HG03571 (cell line): ENCODE measurements at regions not wholly inside any gene's neighbourhood (a gene's known extent, or its start where the extent isn't known, plus 50 kb on each side); places are given as distances from the start of the nearest gene placed in this dataset.
"Not testable (repeated sequence)": the region's sequence is repeated elsewhere in the genome, so short reads cannot be mapped to it uniquely, and the experiment has no call there.

ENCODE experiments used
- ATAC-seq: cut with Tn5 transposase; IDR thresholded peaks from one replicate; pipeline ENCODE4 v1.9.1; 2021; ENCODE audit not compliant: unreplicated experiment

DNA sequence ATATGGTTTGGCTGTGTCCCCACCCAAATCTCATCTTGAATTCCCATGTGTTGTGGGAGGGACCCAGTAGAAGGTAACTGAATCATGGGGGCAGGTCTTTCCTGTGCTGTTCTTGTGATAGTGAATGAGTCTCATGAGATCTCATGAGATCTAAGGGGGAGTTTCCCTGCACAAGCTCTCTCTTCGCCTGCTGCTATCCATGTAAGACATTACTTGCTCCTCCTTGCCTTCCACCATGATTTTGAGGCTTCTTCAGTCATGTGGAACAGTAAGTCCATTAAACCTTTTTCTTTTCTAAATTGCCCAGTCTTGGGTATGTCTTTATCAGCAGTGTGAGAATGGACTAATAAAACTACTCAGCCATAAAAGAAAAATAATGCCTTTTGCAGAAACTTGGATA is 80.8 kb upstream of the SERPINE2 start:
- ATAC-seq: not testable (repeated sequence)

DNA sequence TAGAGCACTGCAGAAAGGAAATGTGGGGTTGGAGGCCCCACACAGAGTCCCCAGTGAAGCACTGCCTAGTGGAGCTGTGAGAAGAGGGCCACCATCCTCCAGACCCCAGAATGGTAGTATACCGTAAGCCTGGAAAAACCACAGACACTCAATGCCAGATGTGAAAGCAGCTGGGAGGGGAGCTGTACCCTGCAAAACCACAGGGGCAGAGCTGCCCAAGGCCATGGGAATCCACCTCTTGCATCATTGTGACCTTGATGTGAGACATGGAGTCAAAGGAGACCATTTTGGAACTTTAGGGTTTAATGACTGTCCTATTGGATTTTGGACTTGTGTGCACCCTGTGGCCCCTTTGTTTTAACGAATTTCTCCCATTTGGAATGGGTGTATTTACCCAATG is 75.3 kb upstream of the SERPINE2 start:
- ATAC-seq: no peak

DNA sequence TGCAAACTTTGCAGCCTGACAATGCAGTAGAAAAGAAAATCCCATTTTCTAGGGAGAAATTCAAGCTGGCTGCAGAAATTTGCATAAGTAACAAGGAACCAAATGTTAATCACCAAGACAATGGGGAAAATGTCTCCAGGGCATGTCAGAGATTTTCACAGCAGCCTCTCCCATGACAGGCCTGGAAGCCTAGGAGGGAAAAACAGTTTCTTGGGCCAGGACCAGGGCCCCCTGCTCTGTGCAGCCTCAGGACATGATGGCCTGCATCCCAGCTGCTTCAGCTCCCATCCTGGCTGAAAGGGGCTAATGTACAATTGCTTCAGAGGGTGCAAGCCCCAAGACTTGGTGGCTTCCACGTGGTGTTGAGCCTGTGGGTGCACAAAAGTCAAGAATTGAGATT is 74.8 kb upstream of the SERPINE2 start:
- ATAC-seq: not testable (repeated sequence)

DNA sequence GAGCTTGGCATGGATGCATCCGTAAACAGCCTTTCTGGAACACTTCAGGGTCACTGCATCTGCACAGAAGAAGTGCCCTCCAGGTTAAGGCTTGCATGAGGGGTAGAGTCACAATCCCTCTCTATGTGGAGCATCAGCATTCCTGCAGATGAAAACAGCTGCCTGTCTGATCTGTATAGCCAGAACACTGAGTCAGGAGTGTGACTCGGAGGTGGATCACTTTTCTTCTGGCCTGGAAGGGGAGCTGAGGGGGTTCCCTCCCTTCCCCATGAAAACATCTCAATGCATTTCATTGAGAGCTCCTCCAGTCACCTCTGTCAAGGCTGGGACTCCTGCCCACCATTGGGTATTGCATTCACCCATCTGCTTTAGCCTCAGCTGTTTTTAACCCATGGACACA is 72.5 kb upstream of the SERPINE2 start:
- no peak for ATAC-seq

DNA sequence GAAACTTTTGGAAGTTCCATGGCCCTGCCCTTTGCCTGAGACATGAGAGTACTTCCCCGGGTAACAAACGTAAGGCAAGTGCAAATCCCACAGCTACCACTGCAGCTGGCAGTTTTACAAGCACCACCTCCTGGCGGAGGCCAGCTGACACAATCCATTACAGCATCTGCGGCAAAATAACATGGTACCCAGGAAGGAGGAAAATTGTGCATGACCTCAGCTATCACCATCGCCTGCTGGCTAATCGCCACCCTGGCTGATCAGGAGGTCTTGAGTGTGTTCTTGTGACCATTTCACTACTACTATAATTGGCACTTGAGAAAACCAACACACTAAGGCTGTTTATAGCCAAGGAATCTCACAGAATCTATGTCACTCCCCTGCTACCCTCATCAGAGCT is 71.7 kb upstream of the SERPINE2 start:
- no peak for ATAC-seq

DNA sequence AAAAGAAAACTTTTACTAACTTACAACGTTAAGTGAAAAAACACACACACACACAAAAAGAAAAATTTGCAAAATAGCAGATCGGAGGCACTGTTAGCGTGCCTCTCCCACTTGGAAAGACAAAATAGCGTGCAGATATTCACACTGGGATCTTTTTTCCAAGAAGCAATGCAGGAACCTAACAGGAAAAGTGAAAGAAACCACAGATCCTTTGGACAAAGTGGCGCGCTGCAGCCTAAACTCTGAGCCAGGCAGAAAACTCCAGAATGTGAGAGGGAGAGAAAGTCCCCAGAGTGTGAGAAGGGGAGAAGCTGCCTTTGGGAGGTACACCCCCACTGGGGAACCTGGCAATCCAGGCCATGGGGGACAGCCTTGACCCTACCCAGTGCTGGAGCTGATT is 70.7 kb upstream of the SERPINE2 start:
- ATAC-seq: no peak

DNA sequence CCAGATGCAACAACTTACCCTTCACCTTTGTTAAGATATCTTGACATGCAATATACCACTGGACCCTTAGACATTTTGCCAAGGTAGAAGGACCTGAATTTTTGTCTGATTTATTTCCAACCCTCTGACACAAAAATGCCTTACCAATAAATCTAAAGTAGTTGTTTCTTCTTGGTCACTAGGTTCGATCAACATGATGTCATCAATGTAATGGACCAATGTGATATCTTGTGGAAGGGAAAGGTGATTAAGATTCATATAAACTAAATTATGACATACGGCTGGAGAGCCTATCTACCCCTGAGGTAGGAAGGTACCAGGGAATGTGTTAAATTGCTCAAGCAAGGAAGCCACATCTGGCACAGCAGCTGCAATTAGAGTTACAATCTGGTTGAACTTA is 67.7 kb upstream of the SERPINE2 start:
- no peak for ATAC-seq

DNA sequence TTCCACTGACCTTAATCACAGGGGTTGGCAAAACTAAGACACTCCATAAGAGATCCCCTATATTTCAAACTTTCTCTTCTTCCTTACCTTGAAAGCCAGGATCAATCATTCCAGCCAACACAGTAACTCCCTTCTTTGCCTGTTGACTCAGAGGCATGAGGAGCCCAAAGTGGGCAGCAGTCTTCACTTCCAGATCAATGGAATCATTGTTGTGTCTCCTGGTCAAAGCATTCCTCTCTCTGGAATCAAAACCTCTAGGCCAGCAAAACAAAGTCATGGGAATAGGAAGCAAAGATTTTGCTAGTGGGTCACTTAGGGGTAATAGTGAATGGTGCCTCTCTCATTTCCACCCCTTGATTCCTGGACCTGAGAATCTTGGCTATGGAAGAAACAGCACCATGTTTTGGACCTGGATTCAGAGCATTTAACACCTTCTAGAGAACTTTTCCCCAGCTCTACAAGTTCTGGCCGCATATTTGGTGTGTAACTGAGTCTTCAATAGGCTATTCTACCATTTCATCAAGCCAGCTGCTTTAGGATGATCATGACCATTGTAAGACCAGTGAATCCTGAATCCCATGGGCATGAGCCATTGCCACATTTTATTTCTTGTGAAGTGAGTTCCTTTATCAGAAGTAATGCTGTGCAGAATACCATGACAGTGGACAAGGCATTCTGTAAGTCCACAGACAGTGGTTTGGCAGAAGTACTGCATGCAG is 65.7 kb upstream of the SERPINE2 start:
- no peak for ATAC-seq

DNA sequence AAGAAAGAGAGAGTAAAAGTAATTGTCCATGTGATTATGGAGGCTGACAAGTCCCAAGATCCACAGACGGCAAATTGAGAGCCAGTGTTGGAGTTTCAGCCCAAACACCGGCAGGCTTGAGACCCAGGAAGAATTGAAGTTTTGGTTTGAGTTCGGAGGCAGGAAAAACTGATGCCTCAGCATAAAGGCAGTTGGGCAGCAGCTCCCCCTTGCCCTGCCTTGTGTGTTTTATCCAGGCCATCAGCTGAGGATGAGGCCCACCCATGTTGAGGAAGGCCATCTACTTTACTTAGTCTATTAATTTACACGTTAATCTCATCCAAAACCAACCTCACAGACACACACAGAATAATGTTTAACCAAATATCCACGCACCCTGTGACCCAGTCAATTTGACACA is 64.6 kb upstream of the SERPINE2 start:
- ATAC-seq: no peak

DNA sequence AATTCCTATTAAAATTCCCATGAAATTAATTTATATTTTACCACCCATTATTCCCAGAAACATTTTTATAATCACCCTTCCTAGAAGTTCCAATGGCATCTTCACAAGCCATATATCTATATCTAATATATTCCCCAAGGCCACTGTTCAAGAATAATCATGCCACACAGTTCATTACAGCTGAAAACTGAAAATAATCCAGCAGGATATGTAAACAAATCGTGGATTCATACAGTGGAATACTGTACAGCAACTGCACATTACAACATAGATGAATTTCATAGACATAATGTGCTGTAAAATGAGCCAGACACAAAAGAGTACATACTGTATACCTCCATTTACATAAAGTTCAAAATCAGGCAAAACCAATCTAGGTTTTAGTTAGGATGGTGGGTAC is 63.9 kb upstream of the SERPINE2 start:
- ATAC-seq: no peak

DNA sequence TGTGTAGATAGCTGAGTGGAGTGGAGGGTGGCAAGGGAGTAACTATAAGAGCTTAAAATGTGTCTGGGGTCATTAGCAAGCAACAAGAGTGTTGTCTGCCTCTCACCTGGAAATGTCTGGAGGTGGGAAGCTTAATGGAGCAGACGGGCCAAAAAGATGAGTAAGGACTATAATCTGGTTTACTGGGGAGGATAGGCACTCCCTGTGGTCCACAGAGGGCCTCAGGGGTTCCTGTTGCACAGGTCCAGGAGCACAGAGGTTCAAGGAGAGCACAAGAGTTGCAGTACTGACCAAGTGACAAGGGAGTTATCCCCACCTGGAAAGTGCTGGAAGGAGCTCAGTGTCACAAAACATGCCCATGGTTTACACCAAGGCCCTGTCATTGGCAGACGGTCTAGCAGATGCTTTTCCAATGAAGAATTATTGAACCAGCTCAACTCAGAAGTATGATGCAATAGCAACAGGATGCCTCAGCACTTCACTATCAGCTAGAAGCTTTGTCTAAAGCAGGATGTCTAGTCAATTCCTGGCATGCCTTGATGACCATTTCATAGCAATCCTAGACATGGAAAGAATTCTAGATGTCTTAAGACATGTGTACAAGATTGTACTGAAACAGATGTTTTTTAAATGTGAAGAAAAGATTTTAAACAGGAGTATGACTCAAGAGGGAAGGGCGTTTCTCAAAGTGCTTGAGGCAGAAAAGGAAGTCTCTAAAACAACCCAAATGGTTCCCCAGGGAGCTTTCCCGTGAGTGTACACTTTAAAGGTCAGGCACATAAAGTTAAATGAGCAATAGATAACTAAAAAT is 62.9 kb upstream of the SERPINE2 start:
- ATAC-seq: no peak

DNA sequence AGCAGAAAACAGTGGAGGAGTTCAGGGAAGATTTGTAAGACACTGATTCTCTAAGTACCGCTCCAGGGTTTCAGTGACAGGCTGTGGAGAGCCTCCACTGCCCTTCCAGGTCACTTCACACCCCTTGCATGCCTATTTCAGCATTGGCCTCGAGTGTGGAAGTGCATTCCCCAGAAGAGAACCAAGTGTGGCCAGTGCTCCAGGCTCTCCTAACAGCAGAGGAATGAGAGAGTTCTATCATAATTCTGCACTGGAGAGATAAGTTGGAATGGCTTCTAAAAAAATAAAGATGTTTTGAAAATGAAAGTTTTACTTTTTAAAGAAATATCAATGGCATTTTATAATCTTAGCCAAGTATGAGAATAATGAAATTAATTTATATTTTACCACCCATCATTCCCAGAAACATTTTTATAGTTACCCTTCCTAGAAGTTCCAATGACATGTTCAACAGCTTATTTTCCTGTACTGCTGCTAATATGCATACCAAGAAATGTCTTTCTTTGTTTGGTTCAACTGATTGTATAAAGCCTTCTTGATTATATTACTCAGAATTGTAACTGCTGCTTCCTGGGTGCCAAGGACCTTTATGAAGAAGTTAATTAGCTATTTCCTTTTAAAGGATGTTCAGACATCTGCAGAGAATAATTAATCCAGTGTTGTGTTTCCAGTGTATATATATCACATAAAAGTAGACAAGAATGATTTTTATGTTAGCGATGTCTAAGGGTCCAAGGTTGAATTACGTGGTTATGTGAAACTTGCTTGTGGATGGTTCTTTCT is 61.0 kb upstream of the SERPINE2 start:
- ATAC-seq: no peak

DNA sequence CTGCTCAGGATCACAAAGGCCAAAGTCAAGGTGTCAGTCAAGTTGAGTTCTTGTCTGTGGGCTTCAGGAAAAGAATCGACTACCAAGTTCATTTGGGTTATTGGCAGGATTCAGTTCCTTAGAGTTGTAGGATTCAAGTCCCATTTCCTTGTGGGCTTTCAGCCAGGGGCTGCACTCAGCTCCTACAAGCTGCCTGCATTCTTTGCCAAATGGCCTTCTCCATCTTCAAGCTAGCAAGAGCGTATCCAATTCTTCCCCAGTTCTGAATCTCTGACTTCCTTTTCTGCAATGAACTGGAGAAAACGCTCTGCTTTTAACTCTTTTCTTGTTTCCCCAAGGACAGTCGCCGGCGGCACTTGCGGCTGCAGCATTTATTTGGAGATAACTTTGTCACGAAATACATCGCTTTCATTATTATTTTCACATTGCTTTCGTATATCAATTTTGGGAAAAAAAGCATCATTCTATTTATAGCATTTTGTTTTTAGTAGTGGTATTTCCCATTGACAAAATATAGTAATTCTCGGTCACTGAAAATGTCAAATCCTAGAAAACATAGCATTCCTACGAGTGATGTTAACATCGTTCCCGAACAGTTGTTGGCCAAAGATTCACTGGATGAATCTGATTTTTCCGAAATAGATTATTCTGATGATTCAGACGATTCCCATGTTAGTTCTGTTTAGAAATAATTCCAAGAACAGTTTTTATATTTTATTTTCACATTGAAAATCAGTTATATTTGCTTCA is 59.6 kb upstream of the SERPINE2 start:
- no peak for ATAC-seq

DNA sequence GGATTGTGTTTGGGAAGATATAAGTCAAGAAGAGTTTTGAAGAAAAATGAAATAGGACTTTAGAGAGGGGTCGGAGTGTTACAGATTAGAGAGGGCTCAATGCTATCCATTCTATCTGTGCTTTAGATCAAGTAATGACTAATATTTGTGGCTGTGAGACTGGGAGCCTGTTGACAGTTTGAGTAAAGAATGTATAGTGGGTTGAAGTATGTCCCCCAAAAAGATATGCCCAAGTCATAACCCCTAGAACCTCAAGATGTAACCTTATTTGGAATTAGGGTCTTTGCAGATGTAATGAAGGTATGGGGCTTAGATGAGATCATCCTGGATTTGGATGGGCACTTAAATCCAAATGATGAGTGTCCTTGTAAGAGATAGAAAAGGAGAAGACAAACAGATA is 55.3 kb upstream of the SERPINE2 start:
- ATAC-seq: no peak

DNA sequence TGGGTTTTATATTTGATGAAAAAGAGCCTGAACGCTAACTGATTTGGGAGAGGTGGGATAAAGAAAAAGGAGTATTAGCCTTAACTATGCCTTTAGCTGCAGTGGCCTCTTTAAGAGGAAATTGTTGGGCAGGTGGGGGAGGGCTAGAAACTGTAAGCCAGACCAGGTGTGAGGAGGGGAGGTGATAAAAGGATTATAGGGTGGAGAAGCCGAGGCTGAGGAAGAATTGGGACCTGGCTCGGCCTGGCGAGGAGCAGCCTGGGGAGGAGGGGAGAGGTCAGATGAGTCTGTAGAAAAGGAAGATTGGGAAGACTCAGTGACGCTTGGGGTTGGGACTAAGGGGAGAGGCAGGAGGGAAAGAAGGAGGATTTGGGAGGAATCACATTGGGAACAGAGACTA is 52.6 kb upstream of the SERPINE2 start:
- not testable (repeated sequence) for ATAC-seq

DNA sequence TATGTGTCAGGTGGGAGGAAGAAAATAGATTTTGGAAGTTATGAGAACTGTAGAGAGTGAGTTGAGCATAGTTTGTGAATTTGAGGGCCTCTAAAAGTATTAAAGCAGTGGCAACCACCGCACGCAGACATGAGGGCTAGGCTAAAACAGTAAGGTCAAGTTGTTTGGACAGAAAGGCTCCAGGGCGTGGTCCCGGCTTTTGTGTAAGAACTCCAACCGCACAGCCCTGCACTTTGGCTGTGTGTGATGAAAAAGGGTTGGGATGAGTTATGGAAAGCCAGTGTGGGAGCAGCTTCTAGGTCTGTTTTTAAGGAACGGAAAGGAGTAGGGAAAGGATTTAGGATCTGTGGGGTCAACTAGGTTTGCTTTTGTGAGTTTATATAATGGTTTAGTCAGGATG is 50.5 kb upstream of the SERPINE2 start:
- not testable (repeated sequence) for ATAC-seq
